Stimulated activated CD4-positive, alpha-beta T cell treated with anti-CD3 and anti-CD28 coated beads, Interleukin-15, amount 100 ng/mL, for 48 hours (primary cell): ENCODE measurements at regions not wholly inside any gene's neighbourhood (a gene's known extent, or its start where the extent isn't known, plus 50 kb on each side); places are given as distances from the start of the nearest gene placed in this dataset.
"Not testable (repeated sequence)": the region's sequence is repeated elsewhere in the genome, so short reads cannot be mapped to it uniquely, and the experiment has no call there.

Experiments
- DNase-seq, 2 donors: peaks; one replicate each; pipeline ENCODE4 v3.0.0-alpha.2; 2020; ENCODE audit warnings: low read depth in 2 of 2

- no peak for DNase-seq
Observed at GRCh38 chr6:27624694-27625262, 151.9 kb upstream of the ZNF184 start.

DNA sequence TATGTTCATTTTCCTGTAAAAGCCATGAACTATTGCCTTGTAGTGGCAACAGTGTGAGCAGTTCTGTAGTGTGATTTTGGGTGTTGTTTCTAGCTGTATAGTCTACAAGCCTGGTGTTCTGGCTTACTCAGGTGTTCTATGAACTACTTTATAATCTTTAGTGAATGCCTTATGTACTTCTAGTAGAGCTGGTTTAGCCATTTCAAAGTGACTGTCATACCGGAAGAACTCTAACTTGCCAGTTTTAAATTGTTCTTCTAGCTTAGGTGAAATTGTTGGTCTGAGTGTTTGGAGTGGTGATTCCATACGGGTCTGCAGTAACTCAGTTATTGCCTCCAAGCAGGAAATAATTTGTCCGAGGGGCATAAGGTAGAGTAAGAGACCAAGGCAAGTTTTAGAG, 150.2 kb upstream of the ZNF184 start:
- no peak for DNase-seq

DNA sequence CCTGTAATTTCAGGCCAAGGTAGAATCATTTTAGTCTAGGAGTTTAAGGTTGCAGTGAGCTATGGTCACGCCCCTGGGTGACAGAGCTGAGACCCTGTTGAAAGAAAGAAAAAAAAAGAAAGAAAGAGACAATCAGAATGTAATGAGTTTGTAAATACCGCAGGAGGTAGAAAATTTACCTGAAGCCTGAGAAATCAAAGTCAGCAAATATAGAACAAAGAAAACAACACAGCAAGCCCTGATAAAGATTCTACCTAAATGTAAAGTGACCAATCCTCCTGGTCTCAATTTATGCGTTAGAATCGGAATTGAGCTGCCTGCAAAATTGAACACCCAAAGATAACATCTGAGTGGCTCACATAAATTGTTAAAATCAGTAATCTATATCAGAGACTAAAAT, 146.5 kb upstream of the ZNF184 start:
- DNase-seq, result no peak

DNA sequence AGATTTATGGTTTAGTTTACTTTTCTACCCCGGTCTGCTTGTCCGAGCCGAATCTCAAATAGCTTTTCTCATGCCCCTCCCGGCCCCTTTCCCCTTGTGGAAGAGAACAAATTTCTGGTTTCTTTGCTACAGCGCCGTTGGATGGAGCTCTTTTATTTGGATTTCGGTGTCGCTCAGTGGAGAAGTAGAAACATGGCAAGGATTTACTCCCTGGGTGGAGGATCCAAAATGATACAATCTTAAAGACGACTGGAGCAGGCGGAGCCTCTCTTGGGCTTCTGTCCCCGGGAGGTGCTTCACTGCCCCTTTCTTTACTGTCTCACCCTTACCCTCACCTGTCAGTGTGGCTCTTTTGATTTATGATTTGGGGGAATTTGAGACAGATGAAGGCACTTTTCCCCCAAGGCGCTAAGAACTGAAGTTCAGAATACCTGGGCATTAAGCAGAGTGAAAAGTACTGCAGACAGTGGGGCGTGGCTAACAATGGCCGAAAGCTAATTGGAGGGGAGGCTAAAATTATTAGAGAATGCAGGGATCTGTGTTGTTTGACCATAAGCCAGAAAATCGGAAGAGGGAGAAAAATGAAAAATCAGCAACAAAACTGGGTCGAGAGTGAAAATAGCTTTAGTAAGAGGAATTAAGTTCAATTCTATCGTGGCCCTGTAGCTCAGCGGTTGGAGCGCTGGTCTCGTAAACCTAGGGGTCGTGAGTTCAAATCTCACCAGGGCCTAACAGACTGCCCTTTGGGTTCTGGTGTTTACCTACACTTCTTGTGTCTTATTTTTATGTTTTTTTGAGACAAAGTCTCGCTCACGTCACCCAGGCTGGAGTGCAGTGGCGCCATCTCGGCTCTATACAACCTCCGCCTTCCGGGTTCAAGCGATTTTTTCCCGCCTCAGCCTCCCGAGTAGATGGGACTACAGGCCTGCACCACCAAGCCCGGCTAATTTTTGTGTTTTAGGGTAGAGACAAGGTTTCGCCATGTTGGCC, 145.1 kb upstream of the ZNF184 start:
- DNase-seq, result no peak

- DNase-seq, result no peak
Observed at GRCh38 chr6:27617046-27617687, 144.3 kb upstream of the ZNF184 start.

DNA sequence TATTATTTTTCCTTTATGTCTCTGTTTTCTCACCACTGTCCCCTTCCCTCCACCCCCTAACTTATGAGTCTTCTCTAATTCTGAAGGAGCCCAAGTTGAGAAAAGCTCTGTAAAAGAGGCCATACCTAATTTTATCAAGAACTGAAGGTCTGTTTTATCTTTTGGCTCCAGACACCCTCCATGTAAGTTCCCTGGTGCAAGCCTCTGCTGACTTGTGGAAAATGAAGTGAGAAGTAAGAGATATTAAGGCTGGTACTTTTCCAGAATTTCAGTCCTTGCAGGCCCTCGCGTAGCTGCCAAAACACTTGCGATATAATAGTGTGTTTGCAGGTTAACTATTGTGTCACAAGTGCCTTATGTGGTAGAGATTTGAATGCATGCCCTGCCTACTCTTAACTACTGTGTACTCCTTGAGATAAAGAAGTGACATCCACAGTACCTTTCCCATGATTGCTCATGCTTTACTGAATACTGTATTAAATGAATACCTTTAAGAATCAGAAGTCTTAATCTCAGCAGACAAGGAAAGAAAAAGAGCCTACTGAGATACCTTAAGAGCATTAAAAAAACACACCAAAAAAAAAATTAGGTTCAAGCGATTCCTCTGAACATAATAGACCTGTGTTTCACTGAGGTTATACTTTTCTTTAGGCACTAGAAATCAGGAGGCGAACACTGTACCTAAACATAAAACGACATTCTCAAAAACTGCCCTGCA, 143.6 kb upstream of the ZNF184 start:
- no peak for DNase-seq

GRCh38 chr6:27611451-27611850, 138.5 kb upstream of the ZNF184 start:
- no peak for DNase-seq

GRCh38 chr6:27608916-27609883, 136.3 kb upstream of the ZNF184 start:
- DNase-seq, result no peak

DNA sequence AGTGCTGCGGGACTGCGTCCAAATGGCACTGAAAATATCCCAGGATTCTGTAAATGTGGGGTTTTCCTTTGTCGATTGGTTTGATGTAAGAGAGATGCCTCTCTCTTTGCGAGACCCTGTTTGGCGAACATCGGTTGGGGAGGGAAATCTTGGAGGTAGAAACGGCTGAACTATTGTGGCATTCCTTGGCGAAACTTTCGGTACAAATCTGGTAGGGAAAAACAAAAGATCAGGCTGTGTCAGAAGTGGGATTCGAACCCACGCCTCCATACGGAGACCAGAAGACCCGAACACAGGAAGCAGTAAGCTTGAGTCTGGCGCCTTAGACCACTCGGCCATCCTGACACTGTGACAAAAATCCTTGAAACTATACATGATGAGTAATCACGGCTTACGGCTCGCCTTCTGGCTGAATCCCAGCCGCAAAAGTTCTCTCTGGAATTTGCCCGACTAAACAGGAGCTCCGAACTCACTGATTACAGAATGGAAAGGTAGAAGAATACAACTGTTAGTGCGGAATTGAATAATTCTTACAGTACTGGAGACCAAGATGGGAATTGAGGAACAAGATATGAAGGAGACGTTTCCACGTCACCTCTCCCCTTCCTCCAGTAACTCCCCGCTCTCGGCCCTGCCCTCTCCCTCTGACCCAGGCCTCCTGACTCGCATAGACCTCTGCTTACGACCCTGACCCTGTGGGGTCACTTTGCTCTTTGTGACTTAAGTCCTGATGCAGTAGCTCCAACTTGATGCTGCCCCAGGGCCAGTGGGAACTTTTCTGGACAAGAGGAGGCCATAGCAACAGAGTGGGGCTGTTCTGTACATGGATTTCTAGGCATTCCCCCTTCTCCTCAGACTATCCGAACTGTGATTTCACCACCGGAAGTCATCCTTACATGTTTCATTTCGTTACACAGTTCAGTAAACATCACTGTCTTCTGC, 132.8 kb upstream of the ZNF184 start:
- DNase-seq, result no peak

GRCh38 chr6:27604986-27605385, 132.1 kb upstream of the ZNF184 start:
- no peak for DNase-seq

GRCh38 chr6:27601668-27602254, 128.9 kb upstream of the ZNF184 start:
- DNase-seq, result no peak

- DNase-seq, result no peak
Observed at GRCh38 chr6:27599859-27600532, 127.1 kb upstream of the ZNF184 start.

- DNase-seq, result not testable (repeated sequence)
Observed at GRCh38 chr6:27597031-27597567, 124.2 kb upstream of the ZNF184 start.

- no peak for DNase-seq
Observed at GRCh38 chr6:27593861-27594260, 121.0 kb upstream of the ZNF184 start.

- DNase-seq, result no peak
Observed at GRCh38 chr6:27593200-27593818, 120.4 kb upstream of the ZNF184 start.

GRCh38 chr6:27592481-27593199, 119.7 kb upstream of the ZNF184 start:
- peak; percentile 33 to 38 for DNase-seq
